ENCODE measurements at regions not wholly inside any gene's neighbourhood (a gene's known extent, or its start where the extent isn't known, plus 50 kb on each side); places are given as distances from the start of the nearest gene placed in this dataset.

GRCh38 chr5:128766406-128766805 lies 198.9 kb upstream of the SLC27A6 start:
- TF ChIP-seq POLR2A (IDR thresholded peaks at IDR 0.05): no peak
- TF ChIP-seq CTCF (IDR thresholded peaks at IDR 0.05): no peak
